B cell (primary cell): ENCODE measurements at regions not wholly inside any gene's neighbourhood (a gene's known extent, or its start where the extent isn't known, plus 50 kb on each side); places are given as distances from the start of the nearest gene placed in this dataset.

Source experiments
- ATAC-seq: fragments of 200-7000 bp; cut with Tn5 transposase; one replicate; pipeline ENCODE4 v1.10.0; 2021; ENCODE audit warnings: low read depth, mild to moderate bottlenecking, moderate number of reproducible peaks, moderate library complexity
- CTCF ChIA-PET: fragments of 350-600 bp; sonication (Branson Sonifier 250); formaldehyde crosslinking; loops from one replicate; lab custom pipeline; 2021; ENCODE audit warnings: antibody characterized with exemption, inconsistent platforms; lab: Charles Lee
- POLR2A ChIA-PET: fragments of 350-600 bp; sonication (Branson Sonifier 250); formaldehyde crosslinking; loops from one replicate; lab custom pipeline; 2021; ENCODE audit warnings: antibody characterized with exemption; lab: Charles Lee
- DNase-seq: peaks from one replicate; pipeline ENCODE4 v3.0.0; 2013
- H2AFZ ChIP-seq: 2 replicates; pipeline ENCODE4 v1.6.1; 2012; ENCODE audit warnings: mild to moderate bottlenecking, low read depth, low read length; ENCODE audit not compliant: insufficient read depth, poor library complexity, severe bottlenecking
- H3K27ac ChIP-seq, 2 donors: 1 replicate in 1 of 2; 2 replicates in 1 of 2; pipeline ENCODE4 v1.5.1; 2012 to 2013; ENCODE audit warnings: low read length in 2 of 2, mild to moderate bottlenecking in 2 of 2, moderate library complexity in 1 of 2
- H3K27me3 ChIP-seq, 4 experiments: fragments of 200-600 bp in 1 of 4; sonication (generic) in 1 of 4; replicated peaks in 1 of 4; 1 replicate in 2 of 4; 2 replicates in 2 of 4; pipeline versions ENCODE4 v1.6.1 to v1.7.0; 2013 to 2016; ENCODE audit warnings: low read length in 3 of 4, mild to moderate bottlenecking in 2 of 4, mixed read lengths in 1 of 4, moderate library complexity in 1 of 4; ENCODE audit not compliant: insufficient read depth in 4 of 4, control insufficient read depth in 3 of 4; ENCODE audit errors: control extremely low read depth in 1 of 4
- H3K36me3 ChIP-seq, 2 experiments: replicated peaks in 1 of 2; 1 replicate in 1 of 2; 2 replicates in 1 of 2; pipeline versions ENCODE4 v1.6.1 to v1.7.1; 2013; ENCODE audit warnings: low read length in 1 of 2; ENCODE audit not compliant: insufficient read depth in 2 of 2, control insufficient read depth in 1 of 2; ENCODE audit errors: control extremely low read depth in 1 of 2, extremely low read depth in 1 of 2
- H3K4me1 ChIP-seq, 2 donors: fragments of 200-600 bp in 1 of 2; sonication (generic) in 1 of 2; 1 replicate in 1 of 2; 2 replicates in 1 of 2; pipeline versions ENCODE4 v1.5.1 to v1.6.1; 2013 to 2017; ENCODE audit warnings: low read length in 2 of 2; ENCODE audit not compliant: control insufficient read depth in 2 of 2, insufficient read depth in 2 of 2
- H3K4me2 ChIP-seq: replicated peaks from 2 replicates; pipeline ENCODE3; 2012; ENCODE audit warnings: mild to moderate bottlenecking, low read depth, low read length; ENCODE audit not compliant: poor library complexity, severe bottlenecking
- H3K4me3 ChIP-seq, 5 experiments: fragments of 200-600 bp in 1 of 5; sonication (generic) in 1 of 5; 1 replicate in 3 of 5; 2 replicates in 2 of 5; pipeline versions ENCODE4 v1.5.1 to v1.7.0; 2011 to 2016; ENCODE audit warnings: low read length in 4 of 5, mild to moderate bottlenecking in 4 of 5, low read depth in 2 of 5, control low read depth in 1 of 5, moderate library complexity in 1 of 5; ENCODE audit not compliant: insufficient read depth in 1 of 5; ENCODE audit errors: control extremely low read depth in 1 of 5, extremely low read depth in 1 of 5
- H3K79me2 ChIP-seq: fragments of 200-600 bp; sonication (generic); one replicate; pipeline ENCODE4 v1.6.0; 2016; ENCODE audit warnings: low read length; ENCODE audit not compliant: control insufficient read depth, insufficient read depth
- H3K9ac ChIP-seq: fragments of 200-600 bp; sonication (generic); 2 replicates; pipeline ENCODE4 v1.6.1; 2017; ENCODE audit warnings: mild to moderate bottlenecking, low read length, moderate library complexity
- H3K9me3 ChIP-seq, 3 donors: one replicate each; pipeline versions ENCODE4 v1.6.1 to v1.7.1; 2013; ENCODE audit warnings: low read length in 2 of 3; ENCODE audit not compliant: control insufficient read depth in 2 of 3, insufficient read depth in 1 of 3; ENCODE audit errors: control extremely low read depth in 1 of 3
- H4K20me1 ChIP-seq: 2 replicates; pipeline ENCODE4 v1.6.0; 2012; ENCODE audit warnings: mild to moderate bottlenecking, low read length; ENCODE audit not compliant: insufficient read depth, control insufficient read depth, poor library complexity, severe bottlenecking
- H3K27ac Mint-ChIP-seq: one replicate; pipeline ENCODE4 v1.8.0; 2021; ENCODE audit warnings: mixed read lengths
- H3K27me3 Mint-ChIP-seq: one replicate; pipeline ENCODE4 v1.8.0; 2021; ENCODE audit warnings: mixed read lengths
- H3K4me1 Mint-ChIP-seq: one replicate; pipeline ENCODE4 v1.8.0; 2021; ENCODE audit warnings: mixed read lengths
- H3K4me3 Mint-ChIP-seq: one replicate; pipeline ENCODE4 v1.8.0; 2021; ENCODE audit warnings: mixed read lengths
- H3K9me3 Mint-ChIP-seq: one replicate; pipeline ENCODE4 v1.8.0; 2022; ENCODE audit warnings: mixed read lengths; ENCODE audit not compliant: insufficient read depth
- EZH2 ChIP-seq: IDR thresholded peaks from 2 replicates; pipeline ENCODE4 v1.6.1; 2012; ENCODE audit warnings: borderline replicate concordance, low read depth, mild to moderate bottlenecking, moderate library complexity, low read length; ENCODE audit not compliant: insufficient read depth, poor library complexity, severe bottlenecking
- WGBS: methylation state at CpG from one replicate; pipeline ENCODE4 v1.1.5; 2013; ENCODE audit warnings: missing lambda C conversion rate; ENCODE audit not compliant: insufficient coverage; 5-methylcytosine and 5-hydroxymethylcytosine counted together
- intact Hi-C: fragments of 100-400 bp; cut with micrococcal nuclease; formaldehyde crosslinking; loops from one replicate; pipeline ENCODE4 v1.10.0; 2022
- TF ChIP-seq, protein P1 (sequence below): fragments of 200-600 bp; IDR thresholded peaks from one replicate; pipeline ENCODE4 v1.8.0; 2022; ENCODE audit warnings: antibody characterized with exemption, mild to moderate bottlenecking

DNA sequence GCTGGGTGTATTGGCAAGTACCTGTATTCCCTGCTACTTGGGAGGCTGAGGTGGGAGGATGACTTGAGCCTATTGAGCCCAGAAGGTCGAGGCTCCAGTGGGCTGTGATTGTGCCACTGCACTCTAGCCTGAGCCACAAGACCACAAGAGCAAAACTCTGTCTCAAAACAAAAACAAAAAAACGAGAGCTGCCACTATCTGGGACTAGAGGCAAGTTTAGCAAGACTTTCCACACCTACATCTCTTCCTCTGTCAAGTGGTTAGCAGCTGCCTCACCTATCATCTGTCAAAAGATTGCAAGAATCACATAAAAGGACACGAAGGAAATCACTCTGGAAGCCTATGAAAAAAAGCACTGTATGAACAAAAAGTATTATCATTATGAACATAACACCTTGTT is 55.2 kb upstream of the RIOK3 start:
- DNase-seq (no peak), ATAC-seq (no peak)
- H3K9me3 Mint-ChIP-seq: no peaks in the 10 kb centered on the region
- no peaks in the 10 kb centered on the region for H3K4me1 Mint-ChIP-seq
- Histone ChIP-seq H2AFZ (no peak overlapping the region), H3K4me1 (no peaks in the 10 kb centered on the region), H3K36me3 (peaks cover 5 to 11% of the 10 kb centered on the region in 2 experiments), H3K4me2 (no peak overlapping the region), H3K27me3 (no peaks in the 10 kb centered on the region), H4K20me1 (no peaks in the 10 kb centered on the region), H3K27ac (no peak overlapping the region), H3K79me2 (no peaks in the 10 kb centered on the region), H3K9me3 (no peaks in the 10 kb centered on the region), H3K4me3 (no peak overlapping the region), H3K9ac (no peak overlapping the region)
- no peak overlapping the region for H3K27ac Mint-ChIP-seq
- 66% methylated on average over 2 of the region's 3 CpGs for WGBS
- no peak overlapping the region for H3K4me3 Mint-ChIP-seq
- CTCF ChIA-PET: interaction anchor here (3.4 to 3.7 kb wide), 2 partner anchors 14 kb away, joined by 12 to 13 read pairs; no protein-coding TSS in a partner anchor
- TF ChIP-seq, protein P1, sequence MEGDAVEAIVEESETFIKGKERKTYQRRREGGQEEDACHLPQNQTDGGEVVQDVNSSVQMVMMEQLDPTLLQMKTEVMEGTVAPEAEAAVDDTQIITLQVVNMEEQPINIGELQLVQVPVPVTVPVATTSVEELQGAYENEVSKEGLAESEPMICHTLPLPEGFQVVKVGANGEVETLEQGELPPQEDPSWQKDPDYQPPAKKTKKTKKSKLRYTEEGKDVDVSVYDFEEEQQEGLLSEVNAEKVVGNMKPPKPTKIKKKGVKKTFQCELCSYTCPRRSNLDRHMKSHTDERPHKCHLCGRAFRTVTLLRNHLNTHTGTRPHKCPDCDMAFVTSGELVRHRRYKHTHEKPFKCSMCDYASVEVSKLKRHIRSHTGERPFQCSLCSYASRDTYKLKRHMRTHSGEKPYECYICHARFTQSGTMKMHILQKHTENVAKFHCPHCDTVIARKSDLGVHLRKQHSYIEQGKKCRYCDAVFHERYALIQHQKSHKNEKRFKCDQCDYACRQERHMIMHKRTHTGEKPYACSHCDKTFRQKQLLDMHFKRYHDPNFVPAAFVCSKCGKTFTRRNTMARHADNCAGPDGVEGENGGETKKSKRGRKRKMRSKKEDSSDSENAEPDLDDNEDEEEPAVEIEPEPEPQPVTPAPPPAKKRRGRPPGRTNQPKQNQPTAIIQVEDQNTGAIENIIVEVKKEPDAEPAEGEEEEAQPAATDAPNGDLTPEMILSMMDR: no peak
- no peak for TF ChIP-seq EZH2
- POLR2A ChIA-PET: no interaction called here
- no peaks in the 10 kb centered on the region for H3K27me3 Mint-ChIP-seq
- intact Hi-C loops: no loop called here

DNA sequence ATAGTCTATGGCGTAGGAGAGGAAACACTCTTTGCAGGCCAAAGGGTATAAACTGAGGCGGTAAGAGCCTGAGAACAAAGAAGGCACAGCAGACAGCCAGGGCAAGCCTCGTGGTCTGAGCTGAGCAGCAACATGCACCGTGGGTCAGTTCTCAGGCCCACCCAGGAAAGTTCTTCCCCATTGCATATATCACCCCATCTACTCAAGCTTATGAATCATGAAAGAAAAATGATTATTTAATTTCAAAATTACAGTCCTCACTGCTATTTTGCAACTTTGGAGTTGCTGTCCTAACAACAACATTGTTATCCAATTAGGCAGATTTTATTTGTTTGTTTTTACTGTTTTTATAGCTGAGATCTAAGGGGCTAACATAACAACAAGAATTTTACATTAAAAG is 54.7 kb upstream of the RIOK3 start:
- H3K27ac Mint-ChIP-seq: no peak overlapping the region
- no peaks in the 10 kb centered on the region for H3K4me1 Mint-ChIP-seq
- Histone ChIP-seq H3K4me1 (no peaks in the 10 kb centered on the region), H3K9ac (no peak overlapping the region), H3K4me3 (no peak overlapping the region), H3K4me2 (no peak overlapping the region), H3K27me3 (no peaks in the 10 kb centered on the region), H3K36me3 (peaks cover 5 to 13% of the 10 kb centered on the region in 2 experiments), H3K27ac (no peak overlapping the region), H2AFZ (no peak overlapping the region), H3K79me2 (no peaks in the 10 kb centered on the region), H3K9me3 (peaks cover 0 to 1% (median 0%) of the 10 kb centered on the region in 3 donors), H4K20me1 (no peaks in the 10 kb centered on the region)
- DNase-seq: no peak
- ChIA-PET CTCF (interaction anchor here (3.7 kb wide), 1 partner anchor 13 kb away, joined by 13 read pairs; no protein-coding TSS in a partner anchor), POLR2A (no interaction called here)
- H3K9me3 Mint-ChIP-seq: no peaks in the 10 kb centered on the region
- intact Hi-C loops: no loop called here
- H3K27me3 Mint-ChIP-seq: no peaks in the 10 kb centered on the region
- ATAC-seq: no peak
- TF ChIP-seq, protein P1: no peak
- no peak for TF ChIP-seq EZH2
- no peak overlapping the region for H3K4me3 Mint-ChIP-seq
- 90% methylated on average over 2 of the region's 4 CpGs for WGBS
